IMR-90 (cell line): ENCODE measurements at regions not wholly inside any gene's neighbourhood (a gene's known extent, or its start where the extent isn't known, plus 50 kb on each side); places are given as distances from the start of the nearest gene placed in this dataset.
A peak's percentile ranks its signal among the peaks of the same experiment; 100 is the strongest.

Source experiments
- ATAC-seq: fragments of 200-7000 bp; cut with Tn5 transposase; 2 replicates; pipeline ENCODE4 v1.9.1; 2020; ENCODE audit warnings: low read depth, mild to moderate bottlenecking, moderate library complexity
- BruUV-seq: library from RNA; stranded (reverse); fragments of 400-500 nt; replicated peaks from 2 replicates; lab custom pipeline; 2021; lab: Mats Ljungman, UMichigan
- CTCF ChIA-PET: fragments of 300-600 bp; formaldehyde crosslinking; extraction: SDS; loops from one replicate; lab custom pipeline; 2021; ENCODE audit warnings: antibody characterized with exemption; lab: Yijun Ruan, JAX
- POLR2A ChIA-PET: fragments of 300-600 bp; sonication (Branson Sonifier 250); formaldehyde crosslinking; loops from one replicate; lab custom pipeline; 2022; ENCODE audit warnings: antibody characterized with exemption; ENCODE audit not compliant: unreplicated experiment; lab: Charles Lee
- DNase-seq: peaks from one replicate; pipeline ENCODE4 v3.0.0; 2013
- H2AFZ ChIP-seq: replicated peaks from 2 replicates; pipeline ENCODE3; 2013; ENCODE audit warnings: low read length, mild to moderate bottlenecking; ENCODE audit not compliant: poor library complexity
- H2AK5ac ChIP-seq: 2 replicates; pipeline ENCODE4 v1.6.1; 2013; ENCODE audit warnings: low read depth, low read length, inconsistent platforms
- H2AK9ac ChIP-seq: replicated peaks from 2 replicates; pipeline ENCODE3; 2013; ENCODE audit warnings: mild to moderate bottlenecking, low read depth, low read length, moderate library complexity; ENCODE audit not compliant: poor library complexity
- H2BK120ac ChIP-seq: 2 replicates; pipeline ENCODE4 v1.6.1; 2013; ENCODE audit warnings: low read depth, low read length, inconsistent platforms
- H2BK15ac ChIP-seq: 3 replicates; pipeline ENCODE4 v1.6.1; 2013; ENCODE audit warnings: low read depth, low read length, inconsistent platforms
- H2BK20ac ChIP-seq: 2 replicates; pipeline ENCODE4 v1.6.1; 2013; ENCODE audit warnings: low read depth, mild to moderate bottlenecking, inconsistent platforms, low read length, moderate library complexity
- H2BK5ac ChIP-seq: 2 replicates; pipeline ENCODE4 v1.6.1; 2013; ENCODE audit warnings: mild to moderate bottlenecking, low read depth, low read length, inconsistent platforms; ENCODE audit not compliant: poor library complexity, severe bottlenecking
- H3K14ac ChIP-seq: replicated peaks from 2 replicates; pipeline ENCODE4 v1.6.1; 2013; ENCODE audit warnings: low read depth, low read length, inconsistent platforms
- H3K18ac ChIP-seq: 2 replicates; pipeline ENCODE4 v1.6.1; 2013; ENCODE audit warnings: low read depth, low read length, control low read depth
- H3K23ac ChIP-seq: 2 replicates; pipeline ENCODE4 v1.6.1; 2013; ENCODE audit warnings: low read depth, low read length, inconsistent platforms
- H3K27ac ChIP-seq: 2 replicates; pipeline ENCODE4 v1.5.1; 2013; ENCODE audit warnings: mild to moderate bottlenecking, control low read depth, low read length; ENCODE audit not compliant: insufficient read depth
- H3K27me3 ChIP-seq: 2 replicates; pipeline ENCODE4 v1.6.1; 2013; ENCODE audit warnings: low read length; ENCODE audit not compliant: control insufficient read depth, insufficient read depth
- H3K36me3 ChIP-seq: 2 replicates; pipeline ENCODE4 v1.6.1; 2013; ENCODE audit warnings: low read length, mixed read lengths; ENCODE audit not compliant: control insufficient read depth, insufficient read depth
- H3K4ac ChIP-seq: 2 replicates; pipeline ENCODE4 v1.6.1; 2013; ENCODE audit warnings: low read depth, low read length, inconsistent platforms
- H3K4me1 ChIP-seq: 2 replicates; pipeline ENCODE4 v1.6.1; 2013; ENCODE audit warnings: low read length, mixed read lengths; ENCODE audit not compliant: control insufficient read depth, insufficient read depth
- H3K4me2 ChIP-seq: 2 replicates; pipeline ENCODE4 v1.6.1; 2013; ENCODE audit warnings: low read depth, mild to moderate bottlenecking, control low read depth, low read length, moderate library complexity
- H3K4me3 ChIP-seq: 2 replicates; pipeline ENCODE4 v1.5.1; 2013; ENCODE audit warnings: low read depth, mild to moderate bottlenecking, control low read depth, low read length, moderate library complexity; ENCODE audit not compliant: insufficient read depth
- H3K56ac ChIP-seq: 2 replicates; pipeline ENCODE4 v1.6.1; 2013; ENCODE audit warnings: low read length, inconsistent platforms; ENCODE audit not compliant: insufficient read depth; ENCODE audit errors: extremely low read depth
- H3K79me1 ChIP-seq, 2 experiments: 2 replicates each; pipeline ENCODE4 v1.6.1; 2013; ENCODE audit warnings: low read length in 2 of 2, inconsistent platforms in 1 of 2, low read depth in 1 of 2
- H3K9ac ChIP-seq: 2 replicates; pipeline ENCODE4 v1.6.1; 2013; ENCODE audit warnings: low read depth, low read length, control low read depth
- H3K9me1 ChIP-seq: 2 replicates; pipeline ENCODE4 v1.6.1; 2013; ENCODE audit warnings: low read length, inconsistent platforms; ENCODE audit not compliant: insufficient read depth
- H3K9me3 ChIP-seq: 2 replicates; pipeline ENCODE4 v1.6.1; 2013; ENCODE audit warnings: low read length; ENCODE audit not compliant: control insufficient read depth, insufficient read depth
- H4K20me1 ChIP-seq: 2 replicates; pipeline ENCODE4 v1.6.1; 2013; ENCODE audit warnings: low read length, inconsistent platforms; ENCODE audit not compliant: insufficient read depth
- H4K5ac ChIP-seq: 2 replicates; pipeline ENCODE4 v1.6.1; 2013; ENCODE audit warnings: mild to moderate bottlenecking, low read depth, low read length, control low read depth
- H4K8ac ChIP-seq, 2 experiments: 2 replicates each; pipeline ENCODE4 v1.6.1; 2013; ENCODE audit warnings: low read depth in 2 of 2, low read length in 2 of 2, control low read depth in 1 of 2, inconsistent platforms in 1 of 2
- H4K91ac ChIP-seq: 2 replicates; pipeline ENCODE4 v1.6.1; 2013; ENCODE audit warnings: low read depth, low read length, inconsistent platforms; ENCODE audit not compliant: insufficient read depth
- BHLHE40 ChIP-seq: fragments of 150-350 bp; IDR thresholded peaks from 2 replicates; pipeline ENCODE4 v1.6.1; 2016; ENCODE audit warnings: mild to moderate bottlenecking, low read depth, low read length
- CEBPB ChIP-seq: IDR thresholded peaks from 2 replicates; pipeline ENCODE4 v1.6.1; 2012; ENCODE audit warnings: low read depth, low read length, improper control_type of control experiment
- CHD1 ChIP-seq: IDR thresholded peaks from 2 replicates; pipeline ENCODE4 v1.6.1; 2012; ENCODE audit warnings: low read depth, low read length, improper control_type of control experiment
- FOS ChIP-seq: fragments of 150-350 bp; IDR thresholded peaks from 2 replicates; pipeline ENCODE4 v1.6.1; 2016; ENCODE audit warnings: low read depth, low read length
- MAFK ChIP-seq: IDR thresholded peaks from 2 replicates; pipeline ENCODE4 v1.6.1; 2012; ENCODE audit warnings: low read depth, low read length, improper control_type of control experiment
- MAZ ChIP-seq: IDR thresholded peaks from 2 replicates; pipeline ENCODE4 v1.6.1; 2012; ENCODE audit warnings: low read depth, mild to moderate bottlenecking, low read length, improper control_type of control experiment, moderate library complexity, borderline replicate concordance
- MXI1 ChIP-seq: IDR thresholded peaks from 2 replicates; pipeline ENCODE4 v1.6.1; 2012; ENCODE audit warnings: low read depth, mild to moderate bottlenecking, low read length, moderate library complexity, borderline replicate concordance
- NFE2L2 ChIP-seq: fragments of 150-350 bp; IDR thresholded peaks from 2 replicates; pipeline ENCODE4 v1.6.1; 2016; ENCODE audit warnings: low read depth, mild to moderate bottlenecking, low read length
- POLR2A ChIP-seq: IDR thresholded peaks from 2 replicates; pipeline ENCODE4 v1.6.1; 2012; ENCODE audit warnings: mild to moderate bottlenecking, low read depth, low read length
- RAD21 ChIP-seq: IDR thresholded peaks from 2 replicates; pipeline ENCODE4 v1.6.1; 2012; ENCODE audit warnings: low read length, improper control_type of control experiment
- RCOR1 ChIP-seq: IDR thresholded peaks from 2 replicates; pipeline ENCODE4 v1.6.1; 2012; ENCODE audit warnings: mild to moderate bottlenecking, low read length, improper control_type of control experiment; ENCODE audit not compliant: insufficient replicate concordance
- RFX5 ChIP-seq: IDR thresholded peaks from 2 replicates; pipeline ENCODE4 v1.8.0; 2012; ENCODE audit warnings: low read depth, mild to moderate bottlenecking, low read length, moderate library complexity
- SMC3 ChIP-seq: fragments of 150-350 bp; IDR thresholded peaks from 2 replicates; pipeline ENCODE4 v1.6.1; 2016; ENCODE audit warnings: low read depth, mild to moderate bottlenecking, antibody characterized with exemption, low read length, moderate library complexity
- WGBS, 2 experiments: methylation state at CpG; one replicate each; pipeline versions ENCODE4 v1.1.5 to v1.1.7; 2013; ENCODE audit warnings: missing lambda C conversion rate in 2 of 2; ENCODE audit not compliant: insufficient read length in 1 of 2; ENCODE audit errors: extremely low coverage in 2 of 2; 5-methylcytosine and 5-hydroxymethylcytosine counted together
- dilution Hi-C: fragments of 300-500 bp; cut with HindIII; formaldehyde crosslinking; loops from one replicate; pipeline ENCODE4 v1.14.3; 2018; ENCODE audit warnings: low sequenced_read_pairs; ENCODE audit not compliant: unreplicated experiment
- in situ Hi-C: fragments of 300-500 bp; cut with MboI; formaldehyde crosslinking; loops from 3 replicates; pipeline ENCODE4 v1.14.3; 2019; ENCODE audit warnings: low sequenced_read_pairs, inconsistent platforms, mixed read lengths
- intact Hi-C: fragments of 100-400 bp; cut with micrococcal nuclease; formaldehyde crosslinking; loops from 2 replicates; pipeline ENCODE4 v1.10.0; 2022
- TF ChIP-seq, protein P1 (sequence below): fragments of 150-350 bp; IDR thresholded peaks from 2 replicates; pipeline ENCODE4 v1.6.1; 2016; ENCODE audit warnings: low read depth, mild to moderate bottlenecking, low read length, moderate library complexity, borderline replicate concordance
- TF ChIP-seq, protein P2 (sequence below): conservative IDR thresholded peaks from 2 replicates; pipeline ENCODE4 v1.5.1; 2012; ENCODE audit warnings: mild to moderate bottlenecking, low read depth, low read length, improper control_type of control experiment

DNA sequence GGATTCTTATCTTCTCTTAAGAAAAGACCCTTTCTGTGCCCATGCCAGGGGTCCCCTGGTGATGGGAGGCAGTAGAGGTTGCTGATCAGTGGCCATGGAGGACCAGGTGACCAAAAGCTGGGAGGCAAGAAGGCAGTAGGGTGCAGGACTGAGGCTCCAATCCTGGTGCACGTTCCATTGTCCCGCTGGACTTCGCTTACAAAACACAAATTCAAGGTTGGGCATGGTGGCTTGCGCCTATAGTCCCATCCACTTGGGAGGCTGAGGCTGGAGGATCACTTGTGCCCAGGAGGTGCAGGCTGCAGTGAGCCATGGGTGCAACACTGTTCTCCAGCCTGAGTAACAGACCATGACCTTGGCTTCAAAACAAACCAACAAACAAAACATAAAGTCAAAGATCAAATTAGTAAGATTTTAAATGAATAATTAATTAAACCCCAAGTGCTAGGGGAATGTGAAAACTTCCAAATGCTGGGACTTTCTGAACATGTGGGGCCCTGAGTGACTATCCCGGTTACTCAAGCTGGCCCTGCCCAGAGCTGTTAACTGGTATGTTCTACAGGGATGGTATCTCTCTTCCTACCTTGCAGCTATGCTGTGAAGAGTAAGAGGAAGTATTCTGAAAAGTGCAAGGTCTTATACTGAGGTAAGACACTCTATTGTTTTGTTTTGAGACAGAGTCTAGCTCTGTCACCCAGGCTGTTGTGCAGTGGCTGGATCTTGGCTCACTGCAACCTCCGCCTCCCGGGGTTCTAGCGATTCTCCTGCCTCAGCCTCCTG is 97.6 kb downstream of the LYZL2 start:
- Histone ChIP-seq H4K20me1 (no peaks in the 10 kb centered on the region), H4K91ac (no peak overlapping the region), H3K4me2 (no peak overlapping the region), H2AK5ac (no peak overlapping the region), H2AK9ac (no peak overlapping the region), H3K23ac (no peak overlapping the region), H2AFZ (peak overlapping the region; percentile 32), H3K4ac (no peak overlapping the region), H3K9ac (no peak overlapping the region), H3K18ac (no peak overlapping the region), H2BK15ac (no peak overlapping the region), H3K14ac (no peak overlapping the region), H4K5ac (no peak overlapping the region), H3K9me1 (no peaks in the 10 kb centered on the region), H2BK120ac (no peak overlapping the region), H3K27ac (no peak overlapping the region), H3K4me1 (no peaks in the 10 kb centered on the region), H3K4me3 (no peak overlapping the region), H3K9me3 (no peaks in the 10 kb centered on the region), H3K27me3 (peaks cover 10% of the 10 kb centered on the region), H3K56ac (no peak overlapping the region), H2BK20ac (no peak overlapping the region), H2BK5ac (no peak overlapping the region), H3K79me1 (no peaks in the 10 kb centered on the region), H3K36me3 (no peaks in the 10 kb centered on the region), H4K8ac (no peak overlapping the region)
- in situ Hi-C loops (loop anchor here (5.0 kb wide), 1 partner anchor 140 kb away; no protein-coding TSS in a partner anchor), intact Hi-C loops (no loop called here), dilution Hi-C loops (no loop called here)
- BruUV-seq, result no TSS peak
- CTCF ChIA-PET, result interaction anchor here (0.6 kb wide), 1 partner anchor 119 kb away, joined by 4 read pairs; no protein-coding TSS in a partner anchor
- no peak for DNase-seq
- ATAC-seq, result no peak
- POLR2A ChIA-PET, result no interaction called here
- WGBS, 2 experiments, result 93% methylated on average over 3 of the region's 8 CpGs; no CpG with 5 or more reads in 1 of the 2 experiments
- TF ChIP-seq RCOR1 (no peak), SMC3 (no peak), MXI1 (no peak), MAZ (no peak), FOS (no peak), POLR2A (no peak), NFE2L2 (no peak), RAD21 (no peak), MAFK (no peak), CEBPB (no peak), BHLHE40 (no peak), CHD1 (no peak), RFX5 (no peak)
- TF ChIP-seq, protein P1, sequence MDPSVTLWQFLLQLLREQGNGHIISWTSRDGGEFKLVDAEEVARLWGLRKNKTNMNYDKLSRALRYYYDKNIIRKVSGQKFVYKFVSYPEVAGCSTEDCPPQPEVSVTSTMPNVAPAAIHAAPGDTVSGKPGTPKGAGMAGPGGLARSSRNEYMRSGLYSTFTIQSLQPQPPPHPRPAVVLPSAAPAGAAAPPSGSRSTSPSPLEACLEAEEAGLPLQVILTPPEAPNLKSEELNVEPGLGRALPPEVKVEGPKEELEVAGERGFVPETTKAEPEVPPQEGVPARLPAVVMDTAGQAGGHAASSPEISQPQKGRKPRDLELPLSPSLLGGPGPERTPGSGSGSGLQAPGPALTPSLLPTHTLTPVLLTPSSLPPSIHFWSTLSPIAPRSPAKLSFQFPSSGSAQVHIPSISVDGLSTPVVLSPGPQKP, result no peak
- TF ChIP-seq, protein P2, sequence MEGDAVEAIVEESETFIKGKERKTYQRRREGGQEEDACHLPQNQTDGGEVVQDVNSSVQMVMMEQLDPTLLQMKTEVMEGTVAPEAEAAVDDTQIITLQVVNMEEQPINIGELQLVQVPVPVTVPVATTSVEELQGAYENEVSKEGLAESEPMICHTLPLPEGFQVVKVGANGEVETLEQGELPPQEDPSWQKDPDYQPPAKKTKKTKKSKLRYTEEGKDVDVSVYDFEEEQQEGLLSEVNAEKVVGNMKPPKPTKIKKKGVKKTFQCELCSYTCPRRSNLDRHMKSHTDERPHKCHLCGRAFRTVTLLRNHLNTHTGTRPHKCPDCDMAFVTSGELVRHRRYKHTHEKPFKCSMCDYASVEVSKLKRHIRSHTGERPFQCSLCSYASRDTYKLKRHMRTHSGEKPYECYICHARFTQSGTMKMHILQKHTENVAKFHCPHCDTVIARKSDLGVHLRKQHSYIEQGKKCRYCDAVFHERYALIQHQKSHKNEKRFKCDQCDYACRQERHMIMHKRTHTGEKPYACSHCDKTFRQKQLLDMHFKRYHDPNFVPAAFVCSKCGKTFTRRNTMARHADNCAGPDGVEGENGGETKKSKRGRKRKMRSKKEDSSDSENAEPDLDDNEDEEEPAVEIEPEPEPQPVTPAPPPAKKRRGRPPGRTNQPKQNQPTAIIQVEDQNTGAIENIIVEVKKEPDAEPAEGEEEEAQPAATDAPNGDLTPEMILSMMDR, result no peak
